ENCODE measurements at regions not wholly inside any gene's neighbourhood (a gene's known extent, or its start where the extent isn't known, plus 50 kb on each side); places are given as distances from the start of the nearest gene placed in this dataset.
A peak's percentile ranks its signal among the peaks of the same experiment; 100 is the strongest.

- H3K36me3 ChIP-seq (ENCODE audit: control insufficient read depth, insufficient read depth, low read length) = no peaks in the 10 kb centered on the region
- H3K4me1 ChIP-seq (ENCODE audit: control insufficient read depth, insufficient read depth, low read length, poor library complexity, severe bottlenecking) = peaks cover 7% of the 10 kb centered on the region
- no peak overlapping the region for H3K4me3 ChIP-seq (ENCODE audit: extremely low read depth, insufficient read depth, low read length, poor library complexity, severe bottlenecking)
- H3K9me3 ChIP-seq (ENCODE audit: control insufficient read depth, low read length) = no peaks in the 10 kb centered on the region
- WGBS, 2 experiments (ENCODE audit: insufficient coverage in 2 of 2) = 100% methylated on average over 1 to 2 of the region's 2 CpGs
- H3K27ac ChIP-seq (ENCODE audit: low read depth, low read length, severe bottlenecking) = no peak overlapping the region
Measured at GRCh38 chrX:39605866-39606265, 491.9 kb downstream of the BCOR start.

- Histone ChIP-seq H3K27ac (ENCODE audit: low read depth, low read length, severe bottlenecking) (no peak overlapping the region), H3K4me3 (ENCODE audit: extremely low read depth, insufficient read depth, low read length, poor library complexity, severe bottlenecking) (no peak overlapping the region), H3K36me3 (ENCODE audit: control insufficient read depth, insufficient read depth, low read length) (no peaks in the 10 kb centered on the region), H3K9me3 (ENCODE audit: control insufficient read depth, low read length) (no peaks in the 10 kb centered on the region), H3K4me1 (ENCODE audit: control insufficient read depth, insufficient read depth, low read length, poor library complexity, severe bottlenecking) (peaks cover 9% of the 10 kb centered on the region)
- 76 to 90% methylated on average over 2 to 6 of the region's 9 CpGs for WGBS, 2 experiments (ENCODE audit: insufficient coverage in 2 of 2)
Measured at GRCh38 chrX:39609941-39610340, 487.8 kb downstream of the BCOR start.

- Histone ChIP-seq H3K27ac (ENCODE audit: low read depth, low read length, severe bottlenecking) (no peak overlapping the region), H3K9me3 (ENCODE audit: control insufficient read depth, low read length) (no peaks in the 10 kb centered on the region), H3K4me1 (ENCODE audit: control insufficient read depth, insufficient read depth, low read length, poor library complexity, severe bottlenecking) (peaks cover 3% of the 10 kb centered on the region), H3K36me3 (ENCODE audit: control insufficient read depth, insufficient read depth, low read length) (no peaks in the 10 kb centered on the region), H3K4me3 (ENCODE audit: extremely low read depth, insufficient read depth, low read length, poor library complexity, severe bottlenecking) (no peak overlapping the region)
- 86 to 98% methylated on average over 5 to 7 of the region's 8 CpGs for WGBS, 2 experiments (ENCODE audit: insufficient coverage in 2 of 2)
Measured at GRCh38 chrX:39611468-39611867, 486.3 kb downstream of the BCOR start.

- no peak overlapping the region for H3K27ac ChIP-seq (ENCODE audit: low read depth, low read length, severe bottlenecking)
- WGBS, 2 experiments (ENCODE audit: insufficient coverage in 2 of 2) = 0 to 2% methylated on average over 7 to 9 of the region's 33 CpGs
- peak overlapping the region; percentile 9 for H3K4me3 ChIP-seq (ENCODE audit: extremely low read depth, insufficient read depth, low read length, poor library complexity, severe bottlenecking)
Measured at GRCh38 chrX:39613482-39613995, 484.2 kb downstream of the BCOR start.

GRCh38 chrX:39613997-39614679, 483.6 kb downstream of the BCOR start:
- peak overlapping the region; percentile 9 for H3K4me3 ChIP-seq (ENCODE audit: extremely low read depth, insufficient read depth, low read length, poor library complexity, severe bottlenecking)
- peaks cover 3% of the 10 kb centered on the region for H3K4me1 ChIP-seq (ENCODE audit: control insufficient read depth, insufficient read depth, low read length, poor library complexity, severe bottlenecking)
- no peak overlapping the region for H3K27ac ChIP-seq (ENCODE audit: low read depth, low read length, severe bottlenecking)
- H3K9me3 ChIP-seq (ENCODE audit: control insufficient read depth, low read length) = no peaks in the 10 kb centered on the region
- 4 to 35% methylated on average over 5 to 8 of the region's 23 CpGs for WGBS, 2 experiments (ENCODE audit: insufficient coverage in 2 of 2)
- H3K36me3 ChIP-seq (ENCODE audit: control insufficient read depth, insufficient read depth, low read length) = no peaks in the 10 kb centered on the region

More at GRCh38 chrX:39613482-39613995, 484.2 kb downstream of the BCOR start:
- H3K4me1 ChIP-seq (ENCODE audit: control insufficient read depth, insufficient read depth, low read length, poor library complexity, severe bottlenecking) = peaks cover 3% of the 10 kb centered on the region
- H3K36me3 ChIP-seq (ENCODE audit: control insufficient read depth, insufficient read depth, low read length) = no peaks in the 10 kb centered on the region
- H3K9me3 ChIP-seq (ENCODE audit: control insufficient read depth, low read length) = no peaks in the 10 kb centered on the region

- Histone ChIP-seq H3K27ac (ENCODE audit: low read depth, low read length, severe bottlenecking) (no peak overlapping the region), H3K36me3 (ENCODE audit: control insufficient read depth, insufficient read depth, low read length) (no peaks in the 10 kb centered on the region), H3K4me1 (ENCODE audit: control insufficient read depth, insufficient read depth, low read length, poor library complexity, severe bottlenecking) (peaks cover 3% of the 10 kb centered on the region), H3K9me3 (ENCODE audit: control insufficient read depth, low read length) (no peaks in the 10 kb centered on the region), H3K4me3 (ENCODE audit: extremely low read depth, insufficient read depth, low read length, poor library complexity, severe bottlenecking) (no peak overlapping the region)
- WGBS, 2 experiments (ENCODE audit: insufficient coverage in 2 of 2) = 75 to 100% methylated on average over 1 to 2 of the region's 4 CpGs
Measured at GRCh38 chrX:39614680-39614998, 483.1 kb downstream of the BCOR start.

GRCh38 chrX:39616098-39616729, 481.5 kb downstream of the BCOR start:
- H3K36me3 ChIP-seq (ENCODE audit: control insufficient read depth, insufficient read depth, low read length) = no peaks in the 10 kb centered on the region
- H3K4me1 ChIP-seq (ENCODE audit: control insufficient read depth, insufficient read depth, low read length, poor library complexity, severe bottlenecking) = peaks cover 3% of the 10 kb centered on the region
- 92% methylated on average over 2 of the region's 5 CpGs; no CpG with 5 or more reads in 1 of the 2 experiments for WGBS, 2 experiments (ENCODE audit: insufficient coverage in 2 of 2)
- no peak overlapping the region for H3K4me3 ChIP-seq (ENCODE audit: extremely low read depth, insufficient read depth, low read length, poor library complexity, severe bottlenecking)
- no peaks in the 10 kb centered on the region for H3K9me3 ChIP-seq (ENCODE audit: control insufficient read depth, low read length)
- no peak overlapping the region for H3K27ac ChIP-seq (ENCODE audit: low read depth, low read length, severe bottlenecking)

GRCh38 chrX:39616731-39617130, 481.0 kb downstream of the BCOR start:
- no peaks in the 10 kb centered on the region for H3K36me3 ChIP-seq (ENCODE audit: control insufficient read depth, insufficient read depth, low read length)
- peaks cover 3% of the 10 kb centered on the region for H3K4me1 ChIP-seq (ENCODE audit: control insufficient read depth, insufficient read depth, low read length, poor library complexity, severe bottlenecking)
- WGBS, 2 experiments (ENCODE audit: insufficient coverage in 2 of 2) = 75 to 85% methylated on average over 2 to 5 of the region's 8 CpGs
- H3K9me3 ChIP-seq (ENCODE audit: control insufficient read depth, low read length) = no peaks in the 10 kb centered on the region
- no peak overlapping the region for H3K27ac ChIP-seq (ENCODE audit: low read depth, low read length, severe bottlenecking)
- H3K4me3 ChIP-seq (ENCODE audit: extremely low read depth, insufficient read depth, low read length, poor library complexity, severe bottlenecking) = no peak overlapping the region

GRCh38 chrX:39618178-39618577, 479.6 kb downstream of the BCOR start:
- H3K4me3 ChIP-seq (ENCODE audit: extremely low read depth, insufficient read depth, low read length, poor library complexity, severe bottlenecking) = no peak overlapping the region
- no peaks in the 10 kb centered on the region for H3K4me1 ChIP-seq (ENCODE audit: control insufficient read depth, insufficient read depth, low read length, poor library complexity, severe bottlenecking)
- no CpG with 5 or more reads among the region's 1 CpG for WGBS, 2 experiments (ENCODE audit: insufficient coverage in 2 of 2)
- H3K27ac ChIP-seq (ENCODE audit: low read depth, low read length, severe bottlenecking) = no peak overlapping the region
- H3K36me3 ChIP-seq (ENCODE audit: control insufficient read depth, insufficient read depth, low read length) = no peaks in the 10 kb centered on the region
- H3K9me3 ChIP-seq (ENCODE audit: control insufficient read depth, low read length) = no peaks in the 10 kb centered on the region

GRCh38 chrX:39619182-39620009, 478.4 kb downstream of the BCOR start:
- WGBS, 2 experiments (ENCODE audit: insufficient coverage in 2 of 2) = 80 to 83% methylated on average over 2 of the region's 7 CpGs

More at GRCh38 chrX:39619182-39620009, 478.4 kb downstream of the BCOR start:
- Histone ChIP-seq H3K4me3 (ENCODE audit: extremely low read depth, insufficient read depth, low read length, poor library complexity, severe bottlenecking) (no peak overlapping the region), H3K27ac (ENCODE audit: low read depth, low read length, severe bottlenecking) (no peak overlapping the region), H3K4me1 (ENCODE audit: control insufficient read depth, insufficient read depth, low read length, poor library complexity, severe bottlenecking) (no peaks in the 10 kb centered on the region), H3K9me3 (ENCODE audit: control insufficient read depth, low read length) (no peaks in the 10 kb centered on the region), H3K36me3 (ENCODE audit: control insufficient read depth, insufficient read depth, low read length) (no peaks in the 10 kb centered on the region)

Measured in mesodermal cell (in vitro differentiated cells).